ENCODE measurements at regions not wholly inside any gene's neighbourhood (a gene's known extent, or its start where the extent isn't known, plus 50 kb on each side); places are given as distances from the start of the nearest gene placed in this dataset.

- Histone ChIP-seq H3K4me3 (ENCODE audit: low read length in 2 of 2) (no peak overlapping the region), H3K9me3 (ENCODE audit: control insufficient read depth in 2 of 2, low read length in 2 of 2) (no peaks in the 10 kb centered on the region), H3K27me3 (ENCODE audit: control insufficient read depth in 2 of 2, insufficient read depth in 2 of 2, low read length in 2 of 2) (peaks cover 0 to 2% of the 10 kb centered on the region in 2 donors), H3K36me3 (ENCODE audit: control insufficient read depth in 2 of 2, insufficient read depth in 2 of 2, low read length in 2 of 2) (no peaks in the 10 kb centered on the region), H3K9ac (ENCODE audit: low read depth in 1 of 2, low read length in 2 of 2) (no peak overlapping the region), H3K4me1 (ENCODE audit: control insufficient read depth in 2 of 2, insufficient read depth in 2 of 2, low read length in 2 of 2) (no peaks in the 10 kb centered on the region), H3K27ac (ENCODE audit: low read depth in 2 of 2, low read length in 2 of 2) (no peak overlapping the region)
Measured at GRCh38 chr14:97095269-97095668, 298.1 kb downstream of the VRK1 start.

GRCh38 chr14:97097296-97097695 is 300.1 kb downstream of the VRK1 start:
- Histone ChIP-seq H3K9ac (ENCODE audit: low read depth in 1 of 2, low read length in 2 of 2) (no peak overlapping the region), H3K4me3 (ENCODE audit: low read length in 2 of 2) (no peak overlapping the region), H3K27ac (ENCODE audit: low read depth in 2 of 2, low read length in 2 of 2) (no peak overlapping the region), H3K27me3 (ENCODE audit: control insufficient read depth in 2 of 2, insufficient read depth in 2 of 2, low read length in 2 of 2) (no peaks in the 10 kb centered on the region), H3K4me1 (ENCODE audit: control insufficient read depth in 2 of 2, insufficient read depth in 2 of 2, low read length in 2 of 2) (no peaks in the 10 kb centered on the region), H3K9me3 (ENCODE audit: control insufficient read depth in 2 of 2, low read length in 2 of 2) (no peaks in the 10 kb centered on the region), H3K36me3 (ENCODE audit: control insufficient read depth in 2 of 2, insufficient read depth in 2 of 2, low read length in 2 of 2) (no peaks in the 10 kb centered on the region)

GRCh38 chr14:97100306-97100705 is 303.1 kb downstream of the VRK1 start:
- Histone ChIP-seq H3K4me3 (ENCODE audit: low read length in 2 of 2) (no peak overlapping the region), H3K27me3 (ENCODE audit: control insufficient read depth in 2 of 2, insufficient read depth in 2 of 2, low read length in 2 of 2) (no peaks in the 10 kb centered on the region), H3K9me3 (ENCODE audit: control insufficient read depth in 2 of 2, low read length in 2 of 2) (no peaks in the 10 kb centered on the region), H3K36me3 (ENCODE audit: control insufficient read depth in 2 of 2, insufficient read depth in 2 of 2, low read length in 2 of 2) (no peaks in the 10 kb centered on the region), H3K4me1 (ENCODE audit: control insufficient read depth in 2 of 2, insufficient read depth in 2 of 2, low read length in 2 of 2) (no peaks in the 10 kb centered on the region), H3K9ac (ENCODE audit: low read depth in 1 of 2, low read length in 2 of 2) (no peak overlapping the region), H3K27ac (ENCODE audit: low read depth in 2 of 2, low read length in 2 of 2) (no peak overlapping the region)

DNA sequence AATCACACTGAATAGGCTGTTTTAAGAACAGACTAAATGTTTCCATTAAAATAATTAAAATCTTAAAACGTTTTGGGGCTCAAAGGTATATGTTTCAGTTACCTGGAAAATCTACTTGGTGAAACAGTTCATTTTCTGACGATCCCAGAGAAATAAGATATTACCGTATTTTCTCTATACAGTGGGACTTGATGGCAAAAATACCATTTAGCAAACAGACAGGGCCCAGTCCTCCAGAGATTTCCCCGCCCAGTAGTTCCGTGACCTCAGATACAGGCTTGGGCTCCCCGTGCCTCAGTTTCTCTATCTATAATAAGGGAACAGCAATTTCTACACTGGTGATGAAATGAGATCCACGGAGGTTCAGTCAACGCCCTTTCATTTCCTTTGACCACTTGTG is 304.4 kb downstream of the VRK1 start:
- Histone ChIP-seq H3K4me1 (ENCODE audit: control insufficient read depth in 2 of 2, insufficient read depth in 2 of 2, low read length in 2 of 2) (no peaks in the 10 kb centered on the region), H3K27ac (ENCODE audit: low read depth in 2 of 2, low read length in 2 of 2) (no peak overlapping the region), H3K9me3 (ENCODE audit: control insufficient read depth in 2 of 2, low read length in 2 of 2) (no peaks in the 10 kb centered on the region), H3K36me3 (ENCODE audit: control insufficient read depth in 2 of 2, insufficient read depth in 2 of 2, low read length in 2 of 2) (no peaks in the 10 kb centered on the region), H3K4me3 (ENCODE audit: low read length in 2 of 2) (no peak overlapping the region), H3K9ac (ENCODE audit: low read depth in 1 of 2, low read length in 2 of 2) (no peak overlapping the region), H3K27me3 (ENCODE audit: control insufficient read depth in 2 of 2, insufficient read depth in 2 of 2, low read length in 2 of 2) (no peaks in the 10 kb centered on the region)

DNA sequence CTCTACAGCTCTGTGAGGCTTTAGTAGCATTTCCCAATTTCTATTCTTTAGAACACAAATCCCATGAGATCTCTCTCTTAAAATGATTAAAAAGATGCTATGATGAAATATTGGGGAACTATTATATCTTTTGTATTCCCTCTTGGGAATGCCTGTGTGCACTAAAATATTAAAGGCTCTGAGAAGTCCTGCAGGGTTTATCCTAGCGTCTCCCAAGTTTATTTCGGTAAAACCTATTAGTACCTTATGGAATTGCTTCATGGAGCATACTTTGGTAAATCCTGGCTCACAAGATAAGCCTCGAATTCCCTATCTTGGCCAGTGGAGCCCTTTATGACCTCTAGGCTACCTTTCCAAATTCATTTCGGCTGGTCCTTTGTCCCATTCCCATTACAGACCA is 306.8 kb downstream of the VRK1 start:
- Histone ChIP-seq H3K27ac (ENCODE audit: low read depth in 2 of 2, low read length in 2 of 2) (no peak overlapping the region), H3K4me3 (ENCODE audit: low read length in 2 of 2) (no peak overlapping the region), H3K9ac (ENCODE audit: low read depth in 1 of 2, low read length in 2 of 2) (no peak overlapping the region), H3K9me3 (ENCODE audit: control insufficient read depth in 2 of 2, low read length in 2 of 2) (no peaks in the 10 kb centered on the region), H3K36me3 (ENCODE audit: control insufficient read depth in 2 of 2, insufficient read depth in 2 of 2, low read length in 2 of 2) (no peaks in the 10 kb centered on the region), H3K4me1 (ENCODE audit: control insufficient read depth in 2 of 2, insufficient read depth in 2 of 2, low read length in 2 of 2) (no peaks in the 10 kb centered on the region), H3K27me3 (ENCODE audit: control insufficient read depth in 2 of 2, insufficient read depth in 2 of 2, low read length in 2 of 2) (no peaks in the 10 kb centered on the region)

DNA sequence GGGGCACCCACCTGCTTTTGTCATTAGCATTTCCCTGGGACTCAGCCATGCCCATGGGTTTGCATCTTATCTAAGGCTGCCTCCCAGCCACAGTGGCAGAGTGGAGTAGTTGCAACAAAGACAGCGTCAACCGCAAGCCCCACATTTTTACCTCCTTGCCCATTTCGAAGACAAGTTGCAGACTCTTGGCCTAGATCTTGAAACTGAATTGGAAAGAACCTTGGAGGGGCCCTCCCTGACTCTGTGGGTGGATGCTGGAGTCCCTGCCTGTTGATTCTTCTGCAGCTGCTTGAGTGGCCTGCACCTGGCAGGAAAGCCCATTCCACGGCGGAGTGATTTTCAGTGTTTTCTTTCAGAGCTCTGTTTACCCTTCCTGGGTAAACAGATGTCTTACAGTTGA is 309.0 kb downstream of the VRK1 start:
- no peak overlapping the region for H3K27ac ChIP-seq (ENCODE audit: low read depth in 2 of 2, low read length in 2 of 2)
- H3K27me3 ChIP-seq (ENCODE audit: control insufficient read depth in 2 of 2, insufficient read depth in 2 of 2, low read length in 2 of 2), result no peaks in the 10 kb centered on the region
- H3K4me3 ChIP-seq (ENCODE audit: low read length in 2 of 2), result no peak overlapping the region
- peaks cover 0 to 2% of the 10 kb centered on the region in 2 donors for H3K9me3 ChIP-seq (ENCODE audit: control insufficient read depth in 2 of 2, low read length in 2 of 2)
- no peaks in the 10 kb centered on the region for H3K4me1 ChIP-seq (ENCODE audit: control insufficient read depth in 2 of 2, insufficient read depth in 2 of 2, low read length in 2 of 2)
- no peaks in the 10 kb centered on the region for H3K36me3 ChIP-seq (ENCODE audit: control insufficient read depth in 2 of 2, insufficient read depth in 2 of 2, low read length in 2 of 2)
- no peak overlapping the region for H3K9ac ChIP-seq (ENCODE audit: low read depth in 1 of 2, low read length in 2 of 2)

DNA sequence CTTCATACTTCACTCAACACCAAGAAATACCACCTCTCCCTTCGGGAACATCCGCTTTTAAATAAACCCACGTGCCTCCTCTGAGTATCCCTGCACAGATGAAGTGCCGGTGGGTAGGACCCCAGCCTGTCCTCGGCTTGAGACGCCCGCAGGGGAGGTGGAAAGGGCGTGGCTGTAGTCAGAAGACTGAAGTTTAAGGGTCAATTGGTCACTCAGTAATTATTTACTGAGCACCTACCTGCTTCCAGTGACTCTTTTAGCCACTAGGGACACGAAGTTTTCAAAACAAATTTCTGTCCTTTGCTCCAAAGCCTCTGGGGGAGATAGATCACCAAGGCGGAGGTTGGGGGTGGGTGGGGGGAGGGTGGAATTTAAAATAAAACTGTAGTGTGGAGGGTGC is 309.4 kb downstream of the VRK1 start:
- no peaks in the 10 kb centered on the region for H3K36me3 ChIP-seq (ENCODE audit: control insufficient read depth in 2 of 2, insufficient read depth in 2 of 2, low read length in 2 of 2)
- no peak overlapping the region for H3K9ac ChIP-seq (ENCODE audit: low read depth in 1 of 2, low read length in 2 of 2)
- H3K27ac ChIP-seq (ENCODE audit: low read depth in 2 of 2, low read length in 2 of 2), result no peak overlapping the region
- H3K4me1 ChIP-seq (ENCODE audit: control insufficient read depth in 2 of 2, insufficient read depth in 2 of 2, low read length in 2 of 2), result no peaks in the 10 kb centered on the region
- H3K9me3 ChIP-seq (ENCODE audit: control insufficient read depth in 2 of 2, low read length in 2 of 2), result peaks cover 0 to 2% of the 10 kb centered on the region in 2 donors
- no peaks in the 10 kb centered on the region for H3K27me3 ChIP-seq (ENCODE audit: control insufficient read depth in 2 of 2, insufficient read depth in 2 of 2, low read length in 2 of 2)
- no peak overlapping the region for H3K4me3 ChIP-seq (ENCODE audit: low read length in 2 of 2)

DNA sequence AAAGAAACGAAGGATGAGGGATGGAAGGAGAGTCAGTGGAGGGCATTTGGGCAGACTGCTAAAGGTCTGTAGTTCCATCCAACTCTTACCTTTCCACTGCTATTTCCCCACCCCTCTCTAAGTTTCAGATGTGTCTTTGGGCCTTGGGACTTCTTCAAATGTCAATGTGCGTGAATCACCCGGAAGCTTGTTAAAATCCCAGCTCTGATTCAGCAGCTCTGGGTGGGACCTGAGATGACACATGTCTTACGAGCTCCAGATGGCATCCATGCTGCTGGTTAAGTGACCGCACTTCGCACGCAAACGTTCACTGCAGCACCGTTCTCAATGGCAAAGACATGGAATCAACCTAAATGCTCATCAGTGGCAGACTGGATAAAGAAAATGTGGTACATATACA is 309.9 kb downstream of the VRK1 start:
- peaks cover 0 to 2% of the 10 kb centered on the region in 2 donors for H3K9me3 ChIP-seq (ENCODE audit: control insufficient read depth in 2 of 2, low read length in 2 of 2)
- H3K4me1 ChIP-seq (ENCODE audit: control insufficient read depth in 2 of 2, insufficient read depth in 2 of 2, low read length in 2 of 2), result no peaks in the 10 kb centered on the region
- H3K36me3 ChIP-seq (ENCODE audit: control insufficient read depth in 2 of 2, insufficient read depth in 2 of 2, low read length in 2 of 2), result no peaks in the 10 kb centered on the region
- no peak overlapping the region for H3K9ac ChIP-seq (ENCODE audit: low read depth in 1 of 2, low read length in 2 of 2)
- H3K27ac ChIP-seq (ENCODE audit: low read depth in 2 of 2, low read length in 2 of 2), result no peak overlapping the region
- no peaks in the 10 kb centered on the region for H3K27me3 ChIP-seq (ENCODE audit: control insufficient read depth in 2 of 2, insufficient read depth in 2 of 2, low read length in 2 of 2)
- H3K4me3 ChIP-seq (ENCODE audit: low read length in 2 of 2), result no peak overlapping the region

- Histone ChIP-seq H3K9ac (ENCODE audit: low read depth in 1 of 2, low read length in 2 of 2) (no peak overlapping the region), H3K27ac (ENCODE audit: low read depth in 2 of 2, low read length in 2 of 2) (no peak overlapping the region)
Measured at GRCh38 chr14:97107760-97108159, 310.6 kb downstream of the VRK1 start.

DNA sequence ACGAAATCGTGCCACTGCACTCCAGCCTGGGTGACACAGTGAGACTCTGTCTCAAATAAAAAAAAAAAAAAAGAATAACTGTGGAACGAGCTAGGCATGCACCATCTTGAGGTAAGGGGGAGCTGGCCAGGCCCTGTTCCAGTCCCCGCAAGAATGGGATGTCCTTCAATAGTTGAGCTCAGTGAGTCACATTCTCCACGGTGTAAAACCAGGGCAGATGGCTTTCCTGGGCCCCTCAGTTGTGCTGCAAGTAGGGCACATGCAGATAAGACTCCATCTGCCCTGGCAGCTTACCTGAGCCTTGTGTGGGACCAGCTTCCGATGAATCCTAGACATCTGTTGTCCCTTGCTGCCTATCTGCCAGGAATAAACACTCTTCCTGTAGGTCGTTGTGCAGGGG is 312.1 kb downstream of the VRK1 start:
- H3K4me3 ChIP-seq (ENCODE audit: low read length in 2 of 2), result no peak overlapping the region
- no peak overlapping the region for H3K27ac ChIP-seq (ENCODE audit: low read depth in 2 of 2, low read length in 2 of 2)
- H3K36me3 ChIP-seq (ENCODE audit: control insufficient read depth in 2 of 2, insufficient read depth in 2 of 2, low read length in 2 of 2), result no peaks in the 10 kb centered on the region
- H3K27me3 ChIP-seq (ENCODE audit: control insufficient read depth in 2 of 2, insufficient read depth in 2 of 2, low read length in 2 of 2), result no peaks in the 10 kb centered on the region
- no peaks in the 10 kb centered on the region for H3K4me1 ChIP-seq (ENCODE audit: control insufficient read depth in 2 of 2, insufficient read depth in 2 of 2, low read length in 2 of 2)
- no peak overlapping the region for H3K9ac ChIP-seq (ENCODE audit: low read depth in 1 of 2, low read length in 2 of 2)
- peaks cover 0 to 2% of the 10 kb centered on the region in 2 donors for H3K9me3 ChIP-seq (ENCODE audit: control insufficient read depth in 2 of 2, low read length in 2 of 2)

More at GRCh38 chr14:97107760-97108159, 310.6 kb downstream of the VRK1 start:
- H3K9me3 ChIP-seq (ENCODE audit: control insufficient read depth in 2 of 2, low read length in 2 of 2), result peaks cover 0 to 2% of the 10 kb centered on the region in 2 donors
- no peak overlapping the region for H3K4me3 ChIP-seq (ENCODE audit: low read length in 2 of 2)
- H3K27me3 ChIP-seq (ENCODE audit: control insufficient read depth in 2 of 2, insufficient read depth in 2 of 2, low read length in 2 of 2), result no peaks in the 10 kb centered on the region
- H3K4me1 ChIP-seq (ENCODE audit: control insufficient read depth in 2 of 2, insufficient read depth in 2 of 2, low read length in 2 of 2), result no peaks in the 10 kb centered on the region
- no peaks in the 10 kb centered on the region for H3K36me3 ChIP-seq (ENCODE audit: control insufficient read depth in 2 of 2, insufficient read depth in 2 of 2, low read length in 2 of 2)

- H3K4me1 ChIP-seq (ENCODE audit: control insufficient read depth in 2 of 2, insufficient read depth in 2 of 2, low read length in 2 of 2), result no peaks in the 10 kb centered on the region
- no peak overlapping the region for H3K27ac ChIP-seq (ENCODE audit: low read depth in 2 of 2, low read length in 2 of 2)
- H3K9ac ChIP-seq (ENCODE audit: low read depth in 1 of 2, low read length in 2 of 2), result no peak overlapping the region
- no peaks in the 10 kb centered on the region for H3K27me3 ChIP-seq (ENCODE audit: control insufficient read depth in 2 of 2, insufficient read depth in 2 of 2, low read length in 2 of 2)
- H3K36me3 ChIP-seq (ENCODE audit: control insufficient read depth in 2 of 2, insufficient read depth in 2 of 2, low read length in 2 of 2), result no peaks in the 10 kb centered on the region
- H3K9me3 ChIP-seq (ENCODE audit: control insufficient read depth in 2 of 2, low read length in 2 of 2), result peaks cover 0 to 2% of the 10 kb centered on the region in 2 donors
- H3K4me3 ChIP-seq (ENCODE audit: low read length in 2 of 2), result no peak overlapping the region
Measured at GRCh38 chr14:97113339-97113738, 316.2 kb downstream of the VRK1 start.

Measured in mucosa of rectum (tissue), 2 donors.